Calu3 (cell line): ENCODE measurements at regions not wholly inside any gene's neighbourhood (a gene's known extent, or its start where the extent isn't known, plus 50 kb on each side); places are given as distances from the start of the nearest gene placed in this dataset.

ENCODE experiments used
- BruUV-seq: library from RNA; stranded (reverse); fragments of 400-500 nt; replicated peaks from 2 replicates; lab custom pipeline; 2021; lab: Mats Ljungman, UMichigan
- CTCF ChIA-PET: fragments of 300-600 bp; sonication (Branson Sonifier 250); formaldehyde crosslinking; loops from one replicate; lab custom pipeline; 2022; ENCODE audit warnings: antibody characterized with exemption; lab: Charles Lee
- DNase-seq: peaks from one replicate; pipeline ENCODE4 v3.0.0; 2022
- H3K27ac Mint-ChIP-seq: one replicate; pipeline ENCODE4 v1.8.0; 2022; ENCODE audit warnings: mixed read lengths; ENCODE audit not compliant: unreplicated experiment
- H3K27me3 Mint-ChIP-seq: one replicate; pipeline ENCODE4 v1.8.0; 2022; ENCODE audit warnings: mixed read lengths; ENCODE audit not compliant: unreplicated experiment
- H3K36me3 Mint-ChIP-seq: one replicate; pipeline ENCODE4 v1.8.0; 2022; ENCODE audit warnings: mild to moderate bottlenecking, moderate library complexity, mixed read lengths; ENCODE audit not compliant: insufficient read depth, unreplicated experiment
- H3K4me1 Mint-ChIP-seq: one replicate; pipeline ENCODE4 v1.8.0; 2022; ENCODE audit warnings: mild to moderate bottlenecking, low read depth, mixed read lengths; ENCODE audit not compliant: unreplicated experiment
- H3K4me3 Mint-ChIP-seq: one replicate; pipeline ENCODE4 v1.8.0; 2022; ENCODE audit warnings: mild to moderate bottlenecking, low read depth, moderate library complexity, mixed read lengths; ENCODE audit not compliant: unreplicated experiment
- H3K9me3 Mint-ChIP-seq: one replicate; pipeline ENCODE4 v1.8.0; 2022; ENCODE audit warnings: low read depth, mixed read lengths; ENCODE audit not compliant: unreplicated experiment
- intact Hi-C: fragments of 100-400 bp; cut with micrococcal nuclease; formaldehyde crosslinking; loops from one replicate; pipeline ENCODE4 v1.10.0; 2022; ENCODE audit not compliant: unreplicated experiment
- TF ChIP-seq, protein P1 (sequence below): fragments of 200-600 bp; IDR thresholded peaks from one replicate; pipeline ENCODE4 v1.8.0; 2022; ENCODE audit warnings: antibody characterized with exemption; ENCODE audit not compliant: unreplicated experiment

GRCh38 chr5:173691931-173692330 is 75.5 kb upstream of the BOD1 start:
- TF ChIP-seq, protein P1, sequence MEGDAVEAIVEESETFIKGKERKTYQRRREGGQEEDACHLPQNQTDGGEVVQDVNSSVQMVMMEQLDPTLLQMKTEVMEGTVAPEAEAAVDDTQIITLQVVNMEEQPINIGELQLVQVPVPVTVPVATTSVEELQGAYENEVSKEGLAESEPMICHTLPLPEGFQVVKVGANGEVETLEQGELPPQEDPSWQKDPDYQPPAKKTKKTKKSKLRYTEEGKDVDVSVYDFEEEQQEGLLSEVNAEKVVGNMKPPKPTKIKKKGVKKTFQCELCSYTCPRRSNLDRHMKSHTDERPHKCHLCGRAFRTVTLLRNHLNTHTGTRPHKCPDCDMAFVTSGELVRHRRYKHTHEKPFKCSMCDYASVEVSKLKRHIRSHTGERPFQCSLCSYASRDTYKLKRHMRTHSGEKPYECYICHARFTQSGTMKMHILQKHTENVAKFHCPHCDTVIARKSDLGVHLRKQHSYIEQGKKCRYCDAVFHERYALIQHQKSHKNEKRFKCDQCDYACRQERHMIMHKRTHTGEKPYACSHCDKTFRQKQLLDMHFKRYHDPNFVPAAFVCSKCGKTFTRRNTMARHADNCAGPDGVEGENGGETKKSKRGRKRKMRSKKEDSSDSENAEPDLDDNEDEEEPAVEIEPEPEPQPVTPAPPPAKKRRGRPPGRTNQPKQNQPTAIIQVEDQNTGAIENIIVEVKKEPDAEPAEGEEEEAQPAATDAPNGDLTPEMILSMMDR: no peak
- H3K27me3 Mint-ChIP-seq: no peaks in the 10 kb centered on the region
- DNase-seq: no peak
- H3K9me3 Mint-ChIP-seq: peaks cover 5% of the 10 kb centered on the region
- intact Hi-C loops: no loop called here
- H3K36me3 Mint-ChIP-seq: no peaks in the 10 kb centered on the region
- H3K4me1 Mint-ChIP-seq: peaks cover 27% of the 10 kb centered on the region
- no peak overlapping the region for H3K4me3 Mint-ChIP-seq
- BruUV-seq: no TSS peak
- peak overlapping the region; percentile 4 for H3K27ac Mint-ChIP-seq
- CTCF ChIA-PET: interaction anchor here (0.6 to 1.1 kb wide), 4 partner anchors 59 to 459 kb away, joined by 3 to 7 read pairs (median 6); partner anchors contain the start of gene BOD1

GRCh38 chr5:173693670-173694069 is 77.2 kb upstream of the BOD1 start:
- CTCF ChIA-PET: no interaction called here
- H3K4me3 Mint-ChIP-seq: no peak overlapping the region
- no peak overlapping the region for H3K27ac Mint-ChIP-seq
- intact Hi-C loops: no loop called here
- H3K36me3 Mint-ChIP-seq: no peaks in the 10 kb centered on the region
- peaks cover 25% of the 10 kb centered on the region for H3K4me1 Mint-ChIP-seq
- H3K9me3 Mint-ChIP-seq: peaks cover 5% of the 10 kb centered on the region
- no peaks in the 10 kb centered on the region for H3K27me3 Mint-ChIP-seq
- DNase-seq: peak; percentile 22
- TF ChIP-seq, protein P1: no peak
- no TSS peak for BruUV-seq

DNA sequence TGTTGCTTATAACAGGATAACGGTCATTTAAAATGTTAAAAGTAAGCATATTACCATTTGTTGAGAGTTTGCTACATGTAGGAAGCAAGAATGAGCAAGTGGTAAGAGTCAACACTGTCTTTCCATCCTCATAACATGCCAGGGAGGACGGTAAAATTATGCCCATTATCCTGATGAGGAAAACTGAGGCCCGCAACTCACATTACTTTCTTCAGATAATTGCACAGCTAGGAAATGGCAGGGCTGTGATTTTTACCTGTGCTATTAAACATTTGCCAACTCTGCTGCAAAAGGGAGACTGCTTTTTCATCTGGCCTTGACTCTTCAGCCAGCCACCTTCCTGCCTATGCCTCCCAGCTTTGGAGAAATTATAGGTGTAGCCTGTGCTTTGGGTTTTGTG is 79.8 kb upstream of the BOD1 start:
- TF ChIP-seq, protein P1: no peak
- H3K4me1 Mint-ChIP-seq: peaks cover 19% of the 10 kb centered on the region
- no TSS peak for BruUV-seq
- no peak overlapping the region for H3K4me3 Mint-ChIP-seq
- H3K27ac Mint-ChIP-seq: no peak overlapping the region
- peaks cover 5% of the 10 kb centered on the region for H3K9me3 Mint-ChIP-seq
- intact Hi-C loops: no loop called here
- no peaks in the 10 kb centered on the region for H3K36me3 Mint-ChIP-seq
- H3K27me3 Mint-ChIP-seq: no peaks in the 10 kb centered on the region
- no peak for DNase-seq
- CTCF ChIA-PET: no interaction called here

GRCh38 chr5:173697931-173698579 is 81.6 kb upstream of the BOD1 start:
- TF ChIP-seq, protein P1: no peak
- intact Hi-C loops: no loop called here
- Mint-ChIP-seq H3K27me3 (no peaks in the 10 kb centered on the region), H3K36me3 (no peaks in the 10 kb centered on the region), H3K27ac (no peak overlapping the region), H3K4me1 (peaks cover 8% of the 10 kb centered on the region), H3K4me3 (no peak overlapping the region), H3K9me3 (peaks cover 3% of the 10 kb centered on the region)
- CTCF ChIA-PET: no interaction called here
- no TSS peak for BruUV-seq
- no peak for DNase-seq
